MM.1S (cell line): ENCODE measurements at regions not wholly inside any gene's neighbourhood (a gene's known extent, or its start where the extent isn't known, plus 50 kb on each side); places are given as distances from the start of the nearest gene placed in this dataset.

Experiments
- EZH2 ChIP-seq: fragments of 300-600 bp; sonication (generic); optimal IDR thresholded peaks from 2 replicates; pipeline ENCODE3; 2017; ENCODE audit warnings: low read depth, mild to moderate bottlenecking, antibody characterized with exemption, low read length, mixed read lengths
- EZH2phosphoT487 ChIP-seq: fragments of 300-600 bp; sonication (generic); IDR thresholded peaks from 2 replicates; pipeline ENCODE4 v1.6.1; 2018; ENCODE audit warnings: antibody characterized with exemption, low read length
- TF ChIP-seq, protein P1 (sequence below): fragments of 300-600 bp; sonication (generic); IDR thresholded peaks from 2 replicates; pipeline ENCODE4 v1.5.1; 2016; ENCODE audit warnings: antibody characterized with exemption, low read length, mixed read lengths

DNA sequence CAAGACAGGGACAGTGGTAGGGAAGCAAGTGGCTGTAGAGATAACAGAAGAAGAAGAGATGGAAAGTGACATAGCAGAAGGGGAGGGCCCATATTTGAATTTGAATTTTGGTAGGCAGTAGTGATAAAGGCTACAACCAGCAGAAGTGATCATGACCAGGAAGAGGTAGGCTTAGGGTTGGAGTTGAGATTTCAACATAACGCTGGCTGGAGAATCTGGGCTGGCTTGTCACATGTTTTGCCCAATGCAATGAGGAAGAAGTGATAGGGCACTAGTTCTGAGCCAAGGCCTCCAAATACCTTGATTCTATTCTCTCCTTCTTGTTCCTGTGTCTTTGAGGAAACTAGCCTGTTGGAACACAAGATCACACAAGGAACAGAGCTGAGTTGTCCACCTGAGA is 69.4 kb downstream of the SCG2 start:
- TF ChIP-seq, protein P1, sequence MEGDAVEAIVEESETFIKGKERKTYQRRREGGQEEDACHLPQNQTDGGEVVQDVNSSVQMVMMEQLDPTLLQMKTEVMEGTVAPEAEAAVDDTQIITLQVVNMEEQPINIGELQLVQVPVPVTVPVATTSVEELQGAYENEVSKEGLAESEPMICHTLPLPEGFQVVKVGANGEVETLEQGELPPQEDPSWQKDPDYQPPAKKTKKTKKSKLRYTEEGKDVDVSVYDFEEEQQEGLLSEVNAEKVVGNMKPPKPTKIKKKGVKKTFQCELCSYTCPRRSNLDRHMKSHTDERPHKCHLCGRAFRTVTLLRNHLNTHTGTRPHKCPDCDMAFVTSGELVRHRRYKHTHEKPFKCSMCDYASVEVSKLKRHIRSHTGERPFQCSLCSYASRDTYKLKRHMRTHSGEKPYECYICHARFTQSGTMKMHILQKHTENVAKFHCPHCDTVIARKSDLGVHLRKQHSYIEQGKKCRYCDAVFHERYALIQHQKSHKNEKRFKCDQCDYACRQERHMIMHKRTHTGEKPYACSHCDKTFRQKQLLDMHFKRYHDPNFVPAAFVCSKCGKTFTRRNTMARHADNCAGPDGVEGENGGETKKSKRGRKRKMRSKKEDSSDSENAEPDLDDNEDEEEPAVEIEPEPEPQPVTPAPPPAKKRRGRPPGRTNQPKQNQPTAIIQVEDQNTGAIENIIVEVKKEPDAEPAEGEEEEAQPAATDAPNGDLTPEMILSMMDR, result no peak
- TF ChIP-seq EZH2phosphoT487 (no peak), EZH2 (no peak)
